ENCODE measurements at regions not wholly inside any gene's neighbourhood (a gene's known extent, or its start where the extent isn't known, plus 50 kb on each side); places are given as distances from the start of the nearest gene placed in this dataset.

DNA sequence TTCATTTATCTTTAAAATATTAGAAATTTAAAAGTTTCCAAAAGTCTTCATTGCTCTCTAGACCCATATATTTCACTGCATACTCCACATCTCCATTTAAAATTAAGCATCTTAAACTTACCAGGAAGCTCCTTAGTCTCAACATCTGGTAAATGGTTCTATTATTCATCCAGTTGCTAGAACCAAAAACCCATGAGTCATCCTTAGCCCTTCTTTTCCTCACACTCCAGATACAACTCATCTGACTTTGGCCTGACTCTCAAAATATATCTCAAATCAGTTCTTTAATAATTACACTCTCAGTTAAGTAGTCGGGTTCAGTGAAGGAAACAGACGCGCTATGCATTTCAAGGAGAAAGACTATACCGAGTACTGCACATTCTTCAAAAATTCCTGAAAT, 110.2 kb upstream of the COX7C start:
- TF ChIP-seq, protein P1, sequence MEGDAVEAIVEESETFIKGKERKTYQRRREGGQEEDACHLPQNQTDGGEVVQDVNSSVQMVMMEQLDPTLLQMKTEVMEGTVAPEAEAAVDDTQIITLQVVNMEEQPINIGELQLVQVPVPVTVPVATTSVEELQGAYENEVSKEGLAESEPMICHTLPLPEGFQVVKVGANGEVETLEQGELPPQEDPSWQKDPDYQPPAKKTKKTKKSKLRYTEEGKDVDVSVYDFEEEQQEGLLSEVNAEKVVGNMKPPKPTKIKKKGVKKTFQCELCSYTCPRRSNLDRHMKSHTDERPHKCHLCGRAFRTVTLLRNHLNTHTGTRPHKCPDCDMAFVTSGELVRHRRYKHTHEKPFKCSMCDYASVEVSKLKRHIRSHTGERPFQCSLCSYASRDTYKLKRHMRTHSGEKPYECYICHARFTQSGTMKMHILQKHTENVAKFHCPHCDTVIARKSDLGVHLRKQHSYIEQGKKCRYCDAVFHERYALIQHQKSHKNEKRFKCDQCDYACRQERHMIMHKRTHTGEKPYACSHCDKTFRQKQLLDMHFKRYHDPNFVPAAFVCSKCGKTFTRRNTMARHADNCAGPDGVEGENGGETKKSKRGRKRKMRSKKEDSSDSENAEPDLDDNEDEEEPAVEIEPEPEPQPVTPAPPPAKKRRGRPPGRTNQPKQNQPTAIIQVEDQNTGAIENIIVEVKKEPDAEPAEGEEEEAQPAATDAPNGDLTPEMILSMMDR (IDR thresholded peaks at IDR 0.05): no peak
- TF ChIP-seq POLR2A (IDR thresholded peaks at IDR 0.05): no peak
